Dendritic cell treated with granulocyte-macrophage colony-stimulating factor and Interleukin-4, amounts not matched to agents 40 ng/mL and 50 ng/mL, for 4 days (primary cell): ENCODE measurements at regions not wholly inside any gene's neighbourhood (a gene's known extent, or its start where the extent isn't known, plus 50 kb on each side); places are given as distances from the start of the nearest gene placed in this dataset.
"Not testable (repeated sequence)": the region's sequence is repeated elsewhere in the genome, so short reads cannot be mapped to it uniquely, and the experiment has no call there.

Source experiments
- H3K27ac Mint-ChIP-seq: one replicate; pipeline ENCODE4 v1.8.0; 2022; ENCODE audit warnings: mild to moderate bottlenecking, mixed read lengths
- H3K27me3 Mint-ChIP-seq: one replicate; pipeline ENCODE4 v1.8.0; 2022; ENCODE audit warnings: mild to moderate bottlenecking, mixed read lengths
- H3K36me3 Mint-ChIP-seq: one replicate; pipeline ENCODE4 v1.8.0; 2022; ENCODE audit warnings: low read depth, mixed read lengths
- H3K4me1 Mint-ChIP-seq: one replicate; pipeline ENCODE4 v1.8.0; 2022; ENCODE audit warnings: low read depth, mixed read lengths
- H3K4me3 Mint-ChIP-seq: one replicate; pipeline ENCODE4 v1.8.0; 2022; ENCODE audit warnings: mild to moderate bottlenecking, moderate library complexity, mixed read lengths
- H3K9me3 Mint-ChIP-seq: one replicate; pipeline ENCODE4 v1.8.0; 2022; ENCODE audit warnings: mixed read lengths
- intact Hi-C: fragments of 100-400 bp; cut with micrococcal nuclease; formaldehyde crosslinking; loops from one replicate; pipeline ENCODE4 v1.15.0; 2022

GRCh38 chr6:11311970-11312369, 79.5 kb upstream of the NEDD9 start:
- Mint-ChIP-seq H3K9me3 (peaks cover 11% of the 10 kb centered on the region), H3K4me3 (no peak overlapping the region), H3K27ac (no peak overlapping the region), H3K27me3 (no peaks in the 10 kb centered on the region), H3K4me1 (peaks cover 46% of the 10 kb centered on the region), H3K36me3 (no peaks in the 10 kb centered on the region)
- intact Hi-C loops, result no loop called here

- Mint-ChIP-seq H3K27me3 (no peaks in the 10 kb centered on the region), H3K27ac (no peak overlapping the region), H3K4me3 (no peak overlapping the region), H3K36me3 (no peaks in the 10 kb centered on the region), H3K9me3 (peaks cover 11% of the 10 kb centered on the region), H3K4me1 (peaks cover 38% of the 10 kb centered on the region)
- intact Hi-C loops, result no loop called here
Measured at GRCh38 chr6:11309947-11310665, 77.6 kb upstream of the NEDD9 start.

GRCh38 chr6:11307226-11307625, 74.8 kb upstream of the NEDD9 start:
- no peaks in the 10 kb centered on the region for H3K36me3 Mint-ChIP-seq
- peaks cover 31% of the 10 kb centered on the region for H3K4me1 Mint-ChIP-seq
- no peaks in the 10 kb centered on the region for H3K9me3 Mint-ChIP-seq
- H3K27me3 Mint-ChIP-seq, result no peaks in the 10 kb centered on the region
- H3K4me3 Mint-ChIP-seq, result no peak overlapping the region
- intact Hi-C loops, result no loop called here
- H3K27ac Mint-ChIP-seq, result no peak overlapping the region

- Mint-ChIP-seq H3K27me3 (no peaks in the 10 kb centered on the region), H3K27ac (no peak overlapping the region), H3K4me3 (no peak overlapping the region), H3K9me3 (peaks cover 6% of the 10 kb centered on the region), H3K4me1 (peaks cover 12% of the 10 kb centered on the region), H3K36me3 (no peaks in the 10 kb centered on the region)
- intact Hi-C loops, result no loop called here
Measured at GRCh38 chr6:11304946-11305345, 72.5 kb upstream of the NEDD9 start.

- H3K4me1 Mint-ChIP-seq, intact Hi-C loops, H3K27ac Mint-ChIP-seq, H3K4me3 Mint-ChIP-seq, H3K27me3 Mint-ChIP-seq: not testable (repeated sequence)
- peaks cover 13% of the 10 kb centered on the region for H3K36me3 Mint-ChIP-seq
- H3K9me3 Mint-ChIP-seq, result peaks cover 27% of the 10 kb centered on the region
Measured at GRCh38 chr6:11299876-11300428, 67.5 kb upstream of the NEDD9 start.

GRCh38 chr6:11299421-11299784, 66.9 kb upstream of the NEDD9 start:
- H3K36me3 Mint-ChIP-seq, result peaks cover 13% of the 10 kb centered on the region

GRCh38 chr6:11298651-11299420, 66.4 kb upstream of the NEDD9 start:
- Mint-ChIP-seq H3K9me3 (peaks cover 38% of the 10 kb centered on the region), H3K36me3 (peaks cover 13% of the 10 kb centered on the region), H3K4me1 (peaks cover 6% of the 10 kb centered on the region), H3K27me3 (no peaks in the 10 kb centered on the region), H3K4me3 (no peak overlapping the region), H3K27ac (no peak overlapping the region)
- intact Hi-C loops, result no loop called here

More at GRCh38 chr6:11299421-11299784, 66.9 kb upstream of the NEDD9 start:
- peaks cover 32% of the 10 kb centered on the region for H3K9me3 Mint-ChIP-seq
- H3K4me3 Mint-ChIP-seq, H3K4me1 Mint-ChIP-seq, H3K27me3 Mint-ChIP-seq, intact Hi-C loops, H3K27ac Mint-ChIP-seq: not testable (repeated sequence)

- intact Hi-C loops, result no loop called here
- Mint-ChIP-seq H3K4me1 (peaks cover 10% of the 10 kb centered on the region), H3K27ac (no peak overlapping the region), H3K9me3 (peaks cover 39% of the 10 kb centered on the region), H3K27me3 (no peaks in the 10 kb centered on the region), H3K4me3 (no peak overlapping the region), H3K36me3 (peaks cover 13% of the 10 kb centered on the region)
Measured at GRCh38 chr6:11297376-11297729, 64.9 kb upstream of the NEDD9 start.

GRCh38 chr6:11296449-11297375, 64.2 kb upstream of the NEDD9 start:
- no peak overlapping the region for H3K27ac Mint-ChIP-seq
- H3K4me1 Mint-ChIP-seq, result peaks cover 10% of the 10 kb centered on the region
- H3K4me3 Mint-ChIP-seq, result no peak overlapping the region

GRCh38 chr6:11295969-11296368, 63.5 kb upstream of the NEDD9 start:
- H3K4me3 Mint-ChIP-seq, result no peak overlapping the region
- H3K27me3 Mint-ChIP-seq, result no peaks in the 10 kb centered on the region
- no peak overlapping the region for H3K27ac Mint-ChIP-seq
- H3K36me3 Mint-ChIP-seq, result peaks cover 13% of the 10 kb centered on the region
- peaks cover 10% of the 10 kb centered on the region for H3K4me1 Mint-ChIP-seq
- intact Hi-C loops, result no loop called here
- H3K9me3 Mint-ChIP-seq, result peaks cover 37% of the 10 kb centered on the region

More at GRCh38 chr6:11296449-11297375, 64.2 kb upstream of the NEDD9 start:
- H3K9me3 Mint-ChIP-seq, result peaks cover 39% of the 10 kb centered on the region
- no peaks in the 10 kb centered on the region for H3K27me3 Mint-ChIP-seq
- intact Hi-C loops, result no loop called here
- peaks cover 13% of the 10 kb centered on the region for H3K36me3 Mint-ChIP-seq

- Mint-ChIP-seq H3K27me3 (no peaks in the 10 kb centered on the region), H3K4me3 (no peak overlapping the region), H3K36me3 (peaks cover 13% of the 10 kb centered on the region), H3K9me3 (peaks cover 32% of the 10 kb centered on the region), H3K27ac (no peak overlapping the region), H3K4me1 (peaks cover 10% of the 10 kb centered on the region)
- intact Hi-C loops, result no loop called here
Measured at GRCh38 chr6:11294228-11294627, 61.8 kb upstream of the NEDD9 start.

- H3K27ac Mint-ChIP-seq, result no peak overlapping the region
- peaks cover 13% of the 10 kb centered on the region for H3K36me3 Mint-ChIP-seq
- no peaks in the 10 kb centered on the region for H3K27me3 Mint-ChIP-seq
- peaks cover 32% of the 10 kb centered on the region for H3K9me3 Mint-ChIP-seq
- peaks cover 10% of the 10 kb centered on the region for H3K4me1 Mint-ChIP-seq
- intact Hi-C loops, result no loop called here
- no peak overlapping the region for H3K4me3 Mint-ChIP-seq
Measured at GRCh38 chr6:11292594-11293236, 60.2 kb upstream of the NEDD9 start.

GRCh38 chr6:11292091-11292490, 59.6 kb upstream of the NEDD9 start:
- Mint-ChIP-seq H3K9me3 (peaks cover 32% of the 10 kb centered on the region), H3K4me3 (no peak overlapping the region), H3K27ac (no peak overlapping the region), H3K4me1 (peaks cover 10% of the 10 kb centered on the region), H3K36me3 (peaks cover 13% of the 10 kb centered on the region), H3K27me3 (no peaks in the 10 kb centered on the region)
- intact Hi-C loops, result no loop called here
